H1 (cell line): ENCODE measurements at regions not wholly inside any gene's neighbourhood (a gene's known extent, or its start where the extent isn't known, plus 50 kb on each side); places are given as distances from the start of the nearest gene placed in this dataset.

Experiments used
- CTCF ChIA-PET: fragments of 300-600 bp; sonication (Branson Sonifier 250); formaldehyde crosslinking; loops from one replicate; lab custom pipeline; 2021; ENCODE audit not compliant: partially characterized antibody; lab: Charles Lee
- POLR2A ChIA-PET: fragments of 300-600 bp; sonication (Branson Sonifier 250); formaldehyde crosslinking; loops from one replicate; lab custom pipeline; 2021; ENCODE audit warnings: inconsistent platforms; ENCODE audit not compliant: partially characterized antibody; lab: Charles Lee
- DNase-seq, 2 experiments: peaks; one replicate each; pipeline versions ENCODE4 v3.0.0 to v3.0.0-alpha.2; 2010 to 2022; ENCODE audit warnings: low spot score in 2 of 2, low read depth in 1 of 2, mixed read lengths in 1 of 2
- FAIRE-seq: peaks from 2 replicates; lab custom pipeline; 2011; peaks lifted over from hg19 to GRCh38; lab: Jason Lieb, UNC
- H2AFZ ChIP-seq: 2 replicates; pipeline ENCODE4 v1.8.1; 2012; ENCODE audit warnings: low read length, inconsistent platforms
- H2AK5ac ChIP-seq: 2 replicates; pipeline ENCODE4 v1.6.1; 2013; ENCODE audit warnings: low read depth, low read length
- H2BK120ac ChIP-seq: replicated peaks from 2 replicates; pipeline ENCODE3; 2013; ENCODE audit warnings: low read depth, low read length, inconsistent platforms
- H2BK12ac ChIP-seq: 2 replicates; pipeline ENCODE4 v1.6.1; 2013; ENCODE audit warnings: low read depth, low read length
- H2BK15ac ChIP-seq: 2 replicates; pipeline ENCODE4 v1.6.1; 2013; ENCODE audit warnings: low read length
- H2BK20ac ChIP-seq: 2 replicates; pipeline ENCODE4 v1.6.1; 2013; ENCODE audit warnings: low read length
- H2BK5ac ChIP-seq: 2 replicates; pipeline ENCODE4 v1.6.1; 2013; ENCODE audit warnings: low read depth, low read length
- H3K14ac ChIP-seq: 2 replicates; pipeline ENCODE4 v1.6.1; 2013; ENCODE audit warnings: inconsistent platforms; ENCODE audit not compliant: insufficient read length
- H3K18ac ChIP-seq: 2 replicates; pipeline ENCODE4 v1.6.1; 2013; ENCODE audit warnings: low read length; ENCODE audit errors: extremely low read depth
- H3K23ac ChIP-seq: 2 replicates; pipeline ENCODE4 v1.6.1; 2013; ENCODE audit warnings: inconsistent platforms; ENCODE audit not compliant: insufficient read length
- H3K23me2 ChIP-seq: 2 replicates; pipeline ENCODE4 v1.6.1; 2013; ENCODE audit warnings: low read depth, low read length
- H3K27ac ChIP-seq: 2 replicates; pipeline ENCODE4 v1.6.1; 2011; ENCODE audit warnings: low read depth, low read length, inconsistent platforms
- H3K27me3 ChIP-seq, 4 experiments: replicated peaks in 1 of 4; 1 replicate in 1 of 4; 2 replicates in 3 of 4; pipeline versions ENCODE4 v1.6.1 to v1.8.1; 2011 to 2013; ENCODE audit warnings: low read length in 3 of 4, mild to moderate bottlenecking in 3 of 4, inconsistent platforms in 2 of 4, mixed read lengths in 2 of 4, moderate library complexity in 1 of 4; ENCODE audit not compliant: control insufficient read depth in 3 of 4, insufficient read depth in 3 of 4; ENCODE audit errors: extremely low read depth in 1 of 4
- H3K36me3 ChIP-seq, 4 experiments: 2 replicates each; pipeline versions ENCODE4 v1.6.1 to v1.8.1; 2011 to 2013; ENCODE audit warnings: mild to moderate bottlenecking in 4 of 4, low read length in 3 of 4, moderate library complexity in 2 of 4, control low read depth in 1 of 4, inconsistent platforms in 1 of 4; ENCODE audit not compliant: insufficient read depth in 4 of 4, control insufficient read depth in 2 of 4
- H3K4ac ChIP-seq: replicated peaks from 2 replicates; pipeline ENCODE3; 2013; ENCODE audit warnings: low read length, low read depth, mixed read lengths, inconsistent platforms; ENCODE audit not compliant: insufficient read length
- H3K4me1 ChIP-seq, 4 experiments: replicated peaks in 1 of 4; 1 replicate in 1 of 4; 2 replicates in 3 of 4; pipeline versions ENCODE4 v1.6.1 to v1.8.1; 2011 to 2013; ENCODE audit warnings: low read length in 3 of 4, inconsistent platforms in 2 of 4, mixed read lengths in 1 of 4; ENCODE audit not compliant: insufficient read depth in 4 of 4, control insufficient read depth in 3 of 4
- H3K4me2 ChIP-seq, 2 experiments: 2 replicates each; pipeline versions ENCODE4 v1.6.1 to v1.8.1; 2011 to 2013; ENCODE audit warnings: low read depth in 2 of 2, low read length in 2 of 2, control low read depth in 1 of 2, inconsistent platforms in 1 of 2, mild to moderate bottlenecking in 1 of 2; ENCODE audit not compliant: insufficient read depth in 1 of 2
- H3K4me3 ChIP-seq, 4 experiments: fragments of 200-600, 300-600 bp in 1 of 4; sonication (generic), shearing (Covaris generic), sonication (Bioruptor Twin) in 1 of 4; 2 replicates each; pipeline versions ENCODE4 v1.5.1 to v1.8.1; 2011 to 2016; ENCODE audit warnings: low read length in 4 of 4, low read depth in 3 of 4, control low read depth in 2 of 4, inconsistent platforms in 2 of 4, mild to moderate bottlenecking in 2 of 4, mixed read lengths in 1 of 4, moderate library complexity in 1 of 4; ENCODE audit not compliant: insufficient read depth in 2 of 4; ENCODE audit errors: extremely low read depth in 1 of 4
- H3K56ac ChIP-seq: replicated peaks from 2 replicates; pipeline ENCODE3; 2013; ENCODE audit warnings: low read depth, mild to moderate bottlenecking, mixed read lengths, low read length, inconsistent platforms; ENCODE audit not compliant: insufficient read length
- H3K79me1 ChIP-seq: 2 replicates; pipeline ENCODE4 v1.6.1; 2013; ENCODE audit warnings: low read depth, low read length, control low read depth
- H3K79me2 ChIP-seq, 2 experiments: 2 replicates each; pipeline versions ENCODE4 v1.6.1 to v1.8.1; 2012 to 2013; ENCODE audit warnings: low read length in 2 of 2, mild to moderate bottlenecking in 2 of 2, inconsistent platforms in 1 of 2; ENCODE audit not compliant: insufficient read depth in 2 of 2, control insufficient read depth in 1 of 2
- H3K9ac ChIP-seq, 4 experiments: replicated peaks in 1 of 4; 1 replicate in 1 of 4; 2 replicates in 3 of 4; pipeline versions ENCODE4 v1.6.1 to v1.8.1; 2011 to 2013; ENCODE audit warnings: low read depth in 3 of 4, low read length in 3 of 4, control low read depth in 2 of 4, mild to moderate bottlenecking in 2 of 4, moderate library complexity in 2 of 4, inconsistent platforms in 1 of 4; ENCODE audit errors: extremely low read depth in 1 of 4
- H3K9me3 ChIP-seq, 2 experiments: 2 replicates each; pipeline versions ENCODE4 v1.6.1 to v1.8.1; 2012 to 2013; ENCODE audit warnings: mild to moderate bottlenecking in 2 of 2, moderate library complexity in 2 of 2, control low read depth in 1 of 2, inconsistent platforms in 1 of 2, low read depth in 1 of 2, low read length in 1 of 2, mixed read lengths in 1 of 2; ENCODE audit not compliant: insufficient read depth in 2 of 2
- H4K20me1 ChIP-seq, 2 experiments: replicated peaks in 1 of 2; 2 replicates each; pipeline versions ENCODE3 to v1.8.1; 2011 to 2013; ENCODE audit warnings: inconsistent platforms in 2 of 2, low read length in 2 of 2, mild to moderate bottlenecking in 1 of 2; ENCODE audit not compliant: insufficient read depth in 2 of 2, control insufficient read depth in 1 of 2
- H4K5ac ChIP-seq: 2 replicates; pipeline ENCODE4 v1.6.1; 2013; ENCODE audit warnings: low read length, low read depth, mixed read lengths, inconsistent platforms; ENCODE audit not compliant: insufficient read length
- H4K8ac ChIP-seq: 2 replicates; pipeline ENCODE4 v1.8.0; 2013; ENCODE audit warnings: mild to moderate bottlenecking, moderate library complexity, low read length, inconsistent platforms; ENCODE audit not compliant: insufficient read depth; ENCODE audit errors: extremely low read depth
- H4K91ac ChIP-seq: replicated peaks from 2 replicates; pipeline ENCODE3; 2013; ENCODE audit warnings: low read length, mixed read lengths, inconsistent platforms; ENCODE audit not compliant: insufficient read length
- POLR2AphosphoS5 ChIP-seq: IDR thresholded peaks from 2 replicates; pipeline ENCODE4 v1.6.1; 2011; ENCODE audit warnings: low read depth, low read length
- SP4 ChIP-seq: IDR thresholded peaks from 2 replicates; pipeline ENCODE4 v1.6.1; 2012; ENCODE audit warnings: low read length, inconsistent platforms
- WGBS, 2 experiments: shearing (Covaris generic) in 1 of 2; methylation state at CpG; one replicate each; pipeline versions ENCODE4 v1.1.6 to v1.1.7; 2013 to 2015; ENCODE audit warnings: low lambda C conversion rate in 2 of 2, mixed read lengths in 2 of 2, inconsistent platforms in 1 of 2, low coverage in 1 of 2, missing lambda C conversion rate in 1 of 2; ENCODE audit not compliant: insufficient replicate concordance in 2 of 2, insufficient coverage in 1 of 2, insufficient read length in 1 of 2; ENCODE audit errors: extremely low coverage in 1 of 2, missing lambda C conversion rate in 1 of 2; 5-methylcytosine and 5-hydroxymethylcytosine counted together

DNA sequence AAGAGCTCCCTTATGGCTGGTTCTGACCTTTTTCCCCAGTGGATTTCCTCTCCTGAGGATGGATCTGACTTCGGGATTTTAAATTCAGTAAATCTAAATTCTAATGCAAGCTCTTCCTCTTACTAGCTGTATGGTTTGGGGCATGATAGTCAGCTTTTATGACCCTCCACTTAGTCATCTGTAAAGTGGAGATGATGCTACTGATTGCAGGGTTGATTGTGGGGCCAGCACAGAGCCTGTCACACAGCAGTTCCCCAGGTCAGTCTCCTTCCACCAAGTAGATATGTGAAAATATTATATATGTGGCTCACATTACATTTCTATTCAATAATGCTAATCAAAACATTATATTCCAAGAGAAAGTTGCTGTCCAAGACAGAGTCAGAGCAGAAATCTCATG lies 141.3 kb upstream of the UBE2E1 start:
- DNase-seq (no peak), FAIRE-seq (no peak)
- Histone ChIP-seq H3K14ac (no peak overlapping the region), H4K5ac (no peak overlapping the region), H3K27me3 (no peaks in the 10 kb centered on the region), H2BK15ac (no peak overlapping the region), H2BK20ac (no peak overlapping the region), H4K20me1 (no peaks in the 10 kb centered on the region), H3K36me3 (no peaks in the 10 kb centered on the region), H3K79me1 (no peaks in the 10 kb centered on the region; the same call in 1 of the 2 replicates), H2AK5ac (no peak overlapping the region), H2BK5ac (no peak overlapping the region), H3K9me3 (no peaks in the 10 kb centered on the region), H3K4me3 (no peak overlapping the region), H2BK120ac (no peak overlapping the region), H3K23ac (no peak overlapping the region), H4K91ac (no peak overlapping the region), H2BK12ac (no peak overlapping the region), H3K4me2 (no peak overlapping the region), H3K4me1 (peaks cover 0 to 4% (median under 1%) of the 10 kb centered on the region in 4 experiments; a peak in 3 of 7 replicates), H3K4ac (no peak overlapping the region), H2AFZ (no peak overlapping the region), H4K8ac (no peak overlapping the region), H3K56ac (no peak overlapping the region), H3K27ac (no peak overlapping the region), H3K18ac (no peak overlapping the region), H3K9ac (no peak overlapping the region), H3K79me2 (no peaks in the 10 kb centered on the region), H3K23me2 (no peaks in the 10 kb centered on the region)
- ChIA-PET POLR2A (no interaction called here), CTCF (interaction anchor here (1.4 kb wide), 1 partner anchor 45 kb away, joined by 3 read pairs; no protein-coding TSS in a partner anchor)
- TF ChIP-seq SP4 (no peak), POLR2AphosphoS5 (no peak)
- 88% methylated on average over 1 of the region's 1 CpG; no CpG with 5 or more reads in 1 of the 2 experiments for WGBS, 2 experiments
